ENCODE measurements at regions not wholly inside any gene's neighbourhood (a gene's known extent, or its start where the extent isn't known, plus 50 kb on each side); places are given as distances from the start of the nearest gene placed in this dataset.
"Not testable (repeated sequence)": the region's sequence is repeated elsewhere in the genome, so short reads cannot be mapped to it uniquely, and the experiment has no call there.

DNA sequence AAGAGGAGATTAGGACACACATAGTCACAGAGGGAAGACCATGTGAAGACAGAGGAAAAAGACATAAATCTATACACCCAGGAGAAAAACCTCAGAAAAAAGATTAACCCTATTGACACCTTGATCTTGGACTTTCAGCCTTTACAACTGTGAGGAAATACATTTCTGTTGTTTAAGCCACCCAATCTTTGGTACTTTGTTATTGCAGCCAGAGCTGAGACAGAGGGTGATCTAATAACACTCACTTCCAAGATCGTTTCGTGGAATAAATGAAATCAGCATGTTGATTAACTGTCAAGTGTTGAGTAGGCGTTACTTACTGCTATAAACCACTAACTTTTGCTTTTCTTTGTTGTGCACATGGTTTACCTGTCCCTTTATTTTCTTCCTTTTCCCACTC is 361.2 kb upstream of the RIOK2 start:
- DNase-seq (ENCODE audit: low read depth in 3 of 3) = no peak

DNA sequence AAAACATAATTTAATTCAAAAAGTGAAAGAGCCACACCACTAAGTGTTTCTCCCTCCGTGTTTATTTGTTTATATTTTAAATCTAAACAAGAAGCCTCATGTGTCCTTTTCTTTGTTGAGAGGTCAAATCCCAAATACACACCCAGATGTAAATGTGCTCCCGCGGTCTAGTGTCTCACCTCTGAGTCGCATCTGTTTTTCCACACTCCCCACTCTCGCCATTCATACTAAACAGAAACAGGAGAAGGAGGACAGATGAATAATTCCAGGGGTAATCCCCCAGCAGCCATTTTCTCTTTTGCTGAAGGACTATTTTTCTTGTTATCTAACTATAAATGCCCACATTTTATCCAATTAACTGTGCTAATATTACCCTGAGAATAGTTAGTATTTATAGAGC is 361.6 kb upstream of the RIOK2 start:
- no peak for DNase-seq (ENCODE audit: low read depth in 3 of 3)

DNA sequence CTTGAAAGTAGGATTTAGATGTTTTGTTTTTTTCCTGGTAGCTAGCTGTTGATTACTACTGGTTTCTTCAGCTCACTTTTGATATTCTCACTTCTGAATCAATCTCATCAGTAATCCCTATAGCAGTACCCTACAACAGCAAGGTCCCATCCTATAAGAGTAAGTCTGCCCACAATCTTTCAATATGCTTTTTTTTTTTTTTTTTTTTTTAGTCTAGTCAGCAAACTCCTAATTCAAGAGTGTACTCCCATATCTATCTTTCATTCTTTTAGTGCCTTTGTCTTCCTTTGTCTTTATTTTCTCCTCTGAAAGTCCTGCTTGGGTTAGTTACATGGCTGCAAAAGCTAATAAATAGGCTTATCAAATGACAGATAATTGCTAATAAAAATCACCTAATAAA is 362.4 kb upstream of the RIOK2 start:
- DNase-seq (ENCODE audit: low read depth in 3 of 3) = no peak

DNA sequence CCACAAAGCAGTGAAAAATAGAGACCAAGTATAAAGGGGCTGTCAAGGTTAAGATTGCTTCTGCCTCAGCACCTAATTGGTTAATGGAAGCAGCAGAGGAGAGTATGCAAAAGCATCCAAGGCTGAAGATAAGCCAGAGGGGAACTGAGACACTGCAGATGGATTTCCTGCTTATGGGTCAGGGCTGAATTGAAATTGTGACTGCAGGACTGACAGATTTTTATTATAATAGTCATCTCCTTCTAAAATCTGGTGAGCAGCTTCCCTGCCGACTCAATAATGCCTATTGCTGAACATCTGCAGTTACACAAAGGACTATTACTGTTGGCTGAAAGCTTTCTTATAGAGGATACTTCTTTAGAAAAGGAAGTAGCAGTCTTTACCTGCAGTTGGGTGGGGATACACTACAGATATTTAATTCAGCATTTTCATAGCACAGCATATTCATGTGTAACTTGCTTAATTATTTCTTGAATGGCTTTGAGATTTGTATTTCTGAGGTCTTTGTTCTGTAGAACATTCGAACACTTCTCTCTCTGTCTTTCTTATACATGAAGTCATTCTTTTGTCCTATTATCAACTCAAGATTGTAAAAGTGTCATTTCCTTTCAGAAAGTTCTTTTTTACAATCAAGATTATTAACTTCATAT is 363.0 kb upstream of the RIOK2 start:
- DNase-seq (ENCODE audit: low read depth in 3 of 3) = no peak

DNA sequence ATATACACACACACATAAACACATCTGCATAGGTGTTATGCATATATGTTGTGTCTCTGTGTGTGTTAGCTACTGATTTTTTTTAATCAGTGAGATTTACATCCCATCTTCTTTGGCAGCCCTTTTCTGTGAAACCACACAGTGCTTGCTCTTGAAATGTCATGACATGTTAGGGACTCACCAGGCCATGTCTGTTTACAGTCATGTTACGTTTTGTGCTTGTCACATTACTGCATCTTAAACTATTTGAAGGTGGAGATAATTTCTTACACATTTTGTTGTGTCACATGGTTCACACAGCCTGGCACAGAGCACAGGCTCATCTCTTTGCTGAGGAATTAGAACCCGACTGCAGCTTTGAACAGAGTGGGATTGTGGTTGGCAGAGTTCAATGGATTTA is 364.4 kb upstream of the RIOK2 start:
- DNase-seq (ENCODE audit: low read depth in 3 of 3) = no peak

DNA sequence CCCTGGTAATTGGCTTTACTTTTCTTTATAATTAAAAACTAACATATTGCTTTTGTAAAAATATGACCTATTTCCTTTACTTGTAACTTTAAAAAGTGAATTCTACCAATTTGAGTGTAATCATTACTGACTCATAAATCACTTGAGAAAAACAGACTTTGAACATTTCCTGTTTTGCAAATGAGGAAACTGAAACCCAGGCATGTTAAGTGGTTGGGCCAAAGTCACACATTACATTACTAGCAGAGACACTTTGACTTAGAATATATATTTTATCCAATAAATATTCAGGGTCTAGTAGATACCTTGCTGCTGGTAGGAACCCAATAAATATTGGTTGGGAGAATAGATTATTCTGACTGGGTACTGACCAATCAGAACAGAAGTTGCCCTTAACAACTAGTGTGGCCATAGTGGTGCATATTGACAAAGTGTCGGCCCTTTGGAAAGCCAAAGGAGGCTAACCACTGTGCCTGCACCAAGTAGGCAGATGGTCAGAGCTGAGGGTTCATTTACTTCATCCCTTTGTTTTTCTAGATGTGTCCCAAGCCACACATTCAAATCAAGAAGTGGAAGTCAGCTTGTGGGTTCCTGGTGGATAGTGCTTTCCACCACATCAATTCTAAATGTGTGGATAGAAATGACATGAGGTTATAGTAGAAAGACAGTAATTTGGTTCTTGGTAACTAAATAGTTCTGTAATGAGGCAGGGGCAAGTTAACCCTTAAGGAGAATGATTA is 365.1 kb upstream of the RIOK2 start:
- no peak for DNase-seq (ENCODE audit: low read depth in 3 of 3)

DNA sequence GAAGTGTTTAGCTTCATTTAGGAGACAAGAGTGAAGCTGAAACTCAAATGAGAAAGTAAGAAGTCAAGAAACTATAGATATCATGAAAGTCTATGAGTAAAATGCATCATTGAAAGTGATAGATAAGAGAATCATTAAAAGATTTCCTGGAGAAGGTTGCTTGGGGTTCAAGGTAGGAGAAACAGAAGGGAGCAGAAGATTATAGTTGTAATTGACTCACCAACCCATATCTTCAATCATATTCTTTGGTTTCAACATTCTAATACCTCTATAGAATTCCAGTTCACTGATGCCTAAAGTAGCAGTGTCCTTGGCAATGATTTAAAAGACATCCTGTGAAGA is 365.7 kb upstream of the RIOK2 start:
- no peak for DNase-seq (ENCODE audit: low read depth in 3 of 3)

DNA sequence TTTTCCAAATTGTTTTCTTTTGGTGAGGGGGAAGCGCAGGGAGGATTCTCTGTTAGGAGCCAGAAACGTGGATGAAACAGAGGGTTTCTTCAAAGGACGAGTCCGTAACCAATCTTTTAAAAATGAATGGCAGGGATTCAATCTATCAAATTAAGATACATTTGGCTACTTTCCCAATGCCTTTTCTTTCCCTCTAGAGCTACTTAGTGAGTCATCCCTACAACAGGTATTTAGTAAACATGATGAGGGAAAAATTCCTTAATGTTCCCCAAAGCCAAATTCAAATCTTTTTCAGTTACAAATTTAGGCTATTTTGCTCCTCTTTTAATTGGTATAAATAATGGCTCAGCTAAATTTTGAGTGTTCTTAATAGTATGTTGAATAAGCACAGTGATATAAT is 366.4 kb upstream of the RIOK2 start:
- DNase-seq (ENCODE audit: low read depth in 3 of 3) = no peak

DNA sequence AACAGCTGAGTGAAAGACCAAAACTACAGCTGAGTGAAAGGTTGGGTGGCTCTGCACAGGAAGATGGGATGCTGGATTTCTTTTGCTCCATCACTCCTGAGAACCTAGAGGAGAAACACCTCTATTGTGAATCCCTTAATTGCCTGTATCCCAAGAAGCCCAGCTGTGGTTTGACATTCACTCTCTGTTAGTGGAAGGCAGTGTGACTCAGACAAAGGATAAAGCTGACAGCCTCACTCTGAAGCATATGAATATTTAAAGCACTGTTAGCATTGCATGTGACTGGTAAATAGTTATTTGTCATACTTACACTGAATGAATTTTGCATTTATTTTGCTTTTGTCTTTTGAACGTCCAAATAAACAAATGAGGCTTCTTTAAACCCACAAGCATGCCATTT is 367.1 kb upstream of the RIOK2 start:
- no peak for DNase-seq (ENCODE audit: low read depth in 3 of 3)

DNA sequence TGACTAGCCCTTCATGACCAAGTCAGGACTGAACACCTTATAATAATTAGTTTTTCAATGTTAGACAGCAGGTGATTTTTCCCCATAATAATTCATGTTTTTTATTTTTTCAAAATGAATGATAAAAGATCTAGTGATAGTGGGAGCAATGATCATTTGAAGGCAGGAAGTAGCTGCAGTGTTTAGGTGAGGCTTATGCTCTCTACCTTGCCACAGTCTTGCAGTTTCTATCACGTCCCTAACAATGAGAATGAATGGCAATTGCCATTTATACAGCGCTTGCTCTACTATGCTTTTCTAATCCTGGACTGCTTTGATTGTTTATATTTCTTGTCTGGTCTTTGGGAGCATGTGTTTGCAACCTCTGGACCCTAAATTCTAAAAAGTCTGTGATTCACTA is 367.8 kb upstream of the RIOK2 start:
- no peak for DNase-seq (ENCODE audit: low read depth in 3 of 3)

DNA sequence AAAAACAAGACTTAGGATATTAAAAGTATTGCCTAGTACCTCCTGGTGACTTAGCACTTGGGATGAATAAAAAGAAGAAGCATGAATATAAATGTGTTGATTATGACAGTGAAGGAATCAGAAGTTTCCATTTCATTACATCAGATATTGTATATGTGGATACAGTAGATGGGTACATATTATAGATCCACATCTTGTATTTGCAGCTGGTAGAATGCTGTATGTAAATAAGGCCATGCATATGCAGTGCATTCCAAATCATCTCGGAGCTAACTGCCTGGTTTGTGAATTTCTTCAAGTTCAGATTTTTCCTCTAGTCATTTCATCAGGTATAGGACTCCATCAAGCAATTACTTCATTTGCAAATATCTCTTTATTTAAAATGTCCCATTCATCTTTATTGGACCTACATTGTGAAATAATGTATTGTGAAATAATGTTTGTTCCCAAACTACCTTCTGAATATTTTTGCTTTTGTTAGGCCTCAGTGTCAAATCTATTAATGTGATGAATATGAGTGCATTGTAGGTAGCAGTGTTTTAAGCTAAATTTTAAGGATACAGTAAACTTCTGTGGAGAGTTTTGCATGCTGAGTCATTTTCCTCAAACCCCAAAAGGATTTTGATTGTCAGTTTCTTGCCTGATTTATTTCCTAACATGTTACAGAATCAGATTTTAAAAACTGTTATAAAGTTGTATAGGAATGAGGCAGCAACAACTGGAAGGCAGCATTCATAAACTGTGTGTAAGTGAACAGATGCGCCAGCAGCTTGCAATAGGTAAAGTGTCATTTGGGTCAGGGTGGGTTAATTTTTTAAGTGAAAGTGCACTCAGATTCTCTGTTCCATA is 370.8 kb upstream of the RIOK2 start:
- no peak for DNase-seq (ENCODE audit: low read depth in 3 of 3)

DNA sequence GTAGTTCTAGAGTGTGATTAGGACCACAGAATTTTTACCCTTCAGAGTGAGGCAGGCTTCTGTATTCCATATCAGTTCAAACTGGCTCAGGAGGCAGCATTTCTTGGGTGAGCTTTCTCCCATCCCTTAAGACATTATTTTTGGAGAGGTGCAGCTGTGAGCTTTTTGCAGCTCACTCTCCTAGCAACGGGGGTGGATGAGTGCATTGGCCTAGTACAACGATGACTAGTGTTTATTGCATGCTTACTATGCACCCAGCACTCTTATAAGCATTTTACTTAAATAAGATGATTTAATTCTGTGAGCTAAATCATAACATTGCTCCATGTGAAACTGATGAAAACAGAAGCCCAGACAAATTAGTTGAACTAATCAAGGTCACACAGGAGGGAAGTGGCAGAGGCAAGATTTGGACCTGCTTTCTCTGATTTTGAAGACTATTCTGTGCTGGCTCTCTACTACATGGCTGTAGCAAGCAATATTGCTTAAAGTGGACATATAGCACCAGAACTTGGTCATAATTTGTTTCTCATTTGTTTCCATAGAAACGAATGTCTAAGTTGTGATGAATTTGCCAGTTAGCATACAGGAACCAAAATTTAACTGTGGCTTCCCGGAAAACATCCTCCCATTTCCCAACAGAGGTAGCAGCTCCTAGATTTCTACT is 372.1 kb upstream of the RIOK2 start:
- DNase-seq (ENCODE audit: low read depth in 3 of 3) = no peak

DNA sequence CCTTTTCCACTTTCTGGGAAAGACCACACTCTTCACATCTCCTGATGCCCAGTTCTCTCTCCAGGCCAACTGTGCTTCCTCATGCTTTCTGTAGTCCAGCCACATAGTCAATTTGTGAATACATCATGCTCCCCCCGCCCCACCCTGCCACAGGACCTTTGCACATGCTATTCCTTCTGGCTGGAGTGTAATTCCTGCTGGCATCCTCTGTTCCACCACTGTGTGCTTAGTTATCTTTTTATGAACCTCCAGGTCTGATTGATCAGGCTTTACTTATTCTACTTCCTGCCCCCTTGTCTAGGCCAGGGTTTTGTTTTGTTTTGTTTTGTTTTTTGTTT is 372.6 kb upstream of the RIOK2 start:
- no peak for DNase-seq (ENCODE audit: low read depth in 3 of 3)

DNA sequence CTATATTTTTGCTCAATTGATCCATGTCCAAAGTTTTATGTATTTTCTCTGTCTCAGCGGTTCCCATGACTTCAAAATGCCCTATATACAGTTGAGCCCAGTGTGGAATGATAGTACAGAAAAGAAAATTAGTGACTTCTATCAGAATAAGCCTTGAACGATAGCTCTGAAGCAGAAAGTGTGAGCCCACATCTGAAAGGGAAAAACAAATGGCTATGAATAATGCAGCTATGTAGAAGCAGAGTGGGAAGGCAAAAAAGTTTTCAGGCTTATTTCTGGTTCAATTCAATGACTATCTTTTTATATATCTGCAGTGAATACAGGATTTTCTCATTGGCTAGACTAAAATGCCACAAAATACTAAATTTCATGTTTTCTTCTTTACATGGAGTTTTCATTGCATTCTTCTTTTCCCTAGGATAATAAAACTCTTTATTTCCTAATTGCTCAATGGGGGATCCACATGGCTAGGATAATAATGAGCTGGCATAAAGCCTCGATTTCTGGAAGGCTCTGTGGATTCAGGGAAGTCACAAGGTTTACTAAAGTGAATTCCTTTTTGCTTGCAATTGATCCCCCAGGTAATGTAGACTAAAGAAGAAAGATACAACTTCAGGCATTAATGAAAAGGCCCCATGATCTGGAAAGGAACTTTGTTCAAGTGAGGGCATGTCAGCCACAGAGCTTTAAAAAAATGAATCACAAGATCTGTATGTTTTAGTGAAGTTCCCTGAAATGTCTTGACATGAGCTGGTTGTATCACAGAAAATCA is 377.0 kb upstream of the RIOK2 start:
- no peak for DNase-seq (ENCODE audit: low read depth in 3 of 3)

DNA sequence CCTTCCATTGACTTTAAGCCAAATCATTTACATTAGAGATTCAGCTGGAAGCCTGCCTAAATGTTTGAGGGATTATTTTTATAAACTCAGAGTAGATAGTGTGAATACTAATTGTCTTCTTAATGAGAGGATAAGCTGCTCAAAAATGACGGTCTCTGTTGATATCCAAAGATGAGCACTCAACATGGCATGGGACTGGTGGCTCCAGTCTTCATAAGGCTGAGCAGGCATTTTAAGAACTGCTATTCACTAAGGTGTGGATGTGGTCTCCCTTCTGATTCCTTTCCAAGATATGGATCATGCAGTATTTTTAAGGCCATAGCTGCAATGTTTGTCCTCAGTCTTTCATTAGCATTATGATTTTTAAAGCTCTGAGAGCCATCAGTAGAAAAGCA is 377.5 kb upstream of the RIOK2 start:
- no peak for DNase-seq (ENCODE audit: low read depth in 3 of 3)

DNA sequence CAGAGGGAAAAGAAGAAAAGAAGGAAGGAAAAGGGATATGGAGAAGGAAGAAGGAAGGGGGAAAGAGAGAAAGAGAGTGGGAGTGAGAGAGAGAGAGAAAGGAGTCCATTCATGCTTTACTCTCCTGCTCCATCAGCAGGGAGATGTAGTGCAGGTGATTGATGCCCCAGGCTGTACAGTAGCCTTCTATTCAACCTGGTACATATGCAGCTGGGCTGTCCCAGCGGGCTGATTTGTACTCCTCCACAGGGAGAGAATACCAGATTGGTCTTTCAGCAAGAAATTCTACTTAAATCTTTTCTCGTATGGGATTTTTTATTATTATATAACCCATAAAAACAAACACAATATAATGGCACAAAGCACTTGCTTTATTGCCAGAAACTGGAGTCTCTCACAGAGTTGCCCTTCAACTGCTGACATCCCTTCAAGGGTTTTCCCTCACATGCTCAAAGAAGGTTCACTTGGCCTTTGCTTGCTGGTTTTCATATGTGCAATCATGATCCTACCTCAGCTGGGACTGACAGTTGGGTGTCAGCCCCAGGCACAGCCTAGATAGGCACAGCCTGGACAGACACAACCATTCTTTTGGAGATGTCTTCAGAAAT is 380.1 kb upstream of the RIOK2 start:
- DNase-seq (ENCODE audit: low read depth in 3 of 3) = no peak

DNA sequence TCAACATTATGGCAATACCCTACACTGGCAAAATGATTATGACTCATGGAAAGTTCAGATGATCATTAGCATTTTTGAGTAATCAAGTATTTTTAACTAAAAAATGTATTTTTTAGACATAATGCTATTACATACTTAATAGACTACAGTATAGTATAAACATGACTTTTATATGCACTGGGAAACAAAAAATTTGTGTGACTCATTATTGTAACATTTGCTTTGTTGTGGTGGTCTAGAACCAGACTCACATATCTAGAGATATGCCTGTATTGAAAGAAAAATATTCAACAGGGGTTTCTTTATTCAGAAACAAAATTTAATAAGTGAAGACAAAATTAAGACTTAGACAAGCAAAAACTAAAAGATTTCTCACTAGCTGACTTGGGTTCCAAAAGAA is 385.3 kb upstream of the RIOK2 start:
- no peak for DNase-seq (ENCODE audit: low read depth in 3 of 3)

DNA sequence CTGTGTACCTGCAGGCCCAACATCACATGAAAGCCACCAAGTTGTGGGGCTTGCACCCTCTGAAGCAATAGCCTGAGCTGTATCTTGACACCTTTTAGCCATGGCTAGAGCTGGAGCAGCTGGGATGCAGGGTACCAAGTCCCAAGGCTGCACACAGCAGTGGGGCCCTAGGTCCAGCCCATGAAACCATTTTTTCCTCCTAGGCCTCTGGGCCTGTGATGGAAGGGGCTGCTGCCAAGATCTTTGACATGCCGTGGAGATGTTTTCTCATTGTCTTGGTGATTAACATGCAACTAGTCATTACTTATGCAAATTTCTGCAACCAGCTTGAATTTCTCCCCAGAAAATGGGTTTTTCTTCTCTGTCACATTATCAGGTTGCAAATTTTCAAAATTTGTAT is 387.2 kb upstream of the RIOK2 start:
- no peak for DNase-seq (ENCODE audit: low read depth in 3 of 3)

DNA sequence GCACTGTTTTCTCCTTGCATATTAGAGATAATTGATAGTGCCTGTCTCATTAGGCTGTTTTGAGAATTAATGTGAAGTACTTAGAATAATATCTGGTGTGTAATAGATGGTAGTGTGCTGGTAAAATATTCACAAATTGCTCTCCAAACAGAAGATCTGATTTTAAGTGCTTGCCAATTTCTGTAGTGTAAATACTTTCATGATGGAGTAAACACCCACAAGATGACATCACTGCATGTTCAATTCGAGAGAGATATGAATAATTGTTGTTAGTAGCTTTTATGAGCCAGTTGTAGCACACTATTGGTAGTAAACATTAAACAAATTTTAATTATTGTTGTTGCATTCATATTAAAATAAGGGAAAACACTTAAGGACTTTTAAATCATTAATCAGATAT is 392.3 kb upstream of the RIOK2 start:
- no peak for DNase-seq (ENCODE audit: low read depth in 3 of 3)

DNA sequence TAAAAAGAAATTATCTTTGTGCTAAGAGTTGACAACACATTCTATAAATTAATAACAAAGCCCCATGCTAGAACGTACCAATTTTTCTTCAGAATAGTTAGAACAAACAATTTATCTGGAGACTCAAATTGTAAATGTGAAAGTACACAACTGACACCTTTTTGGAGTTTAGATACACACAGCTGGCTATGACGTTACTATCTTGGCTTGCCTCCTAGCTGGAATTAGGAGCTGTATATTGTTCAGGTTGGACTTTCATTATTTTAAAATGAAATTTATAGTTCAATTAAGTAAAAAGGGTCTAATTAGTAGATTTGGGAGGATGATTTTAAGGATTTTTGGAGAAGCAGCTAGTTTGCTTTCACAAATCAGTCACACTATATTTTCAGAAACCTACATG is 393.9 kb upstream of the RIOK2 start:
- no peak for DNase-seq (ENCODE audit: low read depth in 3 of 3)

DNA sequence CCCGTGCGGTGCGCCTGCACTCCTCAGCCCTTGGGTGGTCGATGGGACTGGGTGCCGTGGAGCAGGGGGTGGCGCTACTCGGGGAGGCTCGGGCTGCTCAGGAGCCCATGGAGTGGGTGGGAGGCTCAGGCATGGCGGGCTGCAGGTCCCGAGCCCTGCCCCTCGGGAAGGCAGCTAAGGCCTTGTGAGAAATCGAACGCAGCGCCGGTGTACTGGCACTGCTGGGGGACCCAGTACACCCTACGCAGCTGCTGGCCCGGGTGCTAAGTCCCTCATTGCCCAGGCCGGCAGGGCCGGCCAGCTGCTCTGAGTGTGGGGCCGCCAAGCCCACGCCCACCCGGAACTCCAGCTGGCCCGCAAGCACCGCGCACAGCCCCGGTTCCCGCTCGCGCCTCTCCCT is 396.9 kb upstream of the RIOK2 start:
- DNase-seq (ENCODE audit: low read depth in 3 of 3) = not testable (repeated sequence)

Measured in stimulated activated CD4-positive, alpha-beta T cell treated with anti-CD3 and anti-CD28 coated beads, TNF-alpha, amount 100 ng/mL, for 48 hours (primary cell).